Neural crest cell (in vitro differentiated cells): ENCODE measurements at regions not wholly inside any gene's neighbourhood (a gene's known extent, or its start where the extent isn't known, plus 50 kb on each side); places are given as distances from the start of the nearest gene placed in this dataset.

ENCODE experiments used
- DNase-seq: peaks from one replicate; pipeline ENCODE4 v3.0.0; 2021; ENCODE audit warnings: low read depth, mixed read lengths, low spot score
- H3K27ac Mint-ChIP-seq: one replicate; pipeline ENCODE4 v1.8.0; 2021; ENCODE audit warnings: mild to moderate bottlenecking, mixed read lengths; ENCODE audit not compliant: unreplicated experiment
- H3K27me3 Mint-ChIP-seq: 2 replicates; pipeline ENCODE4 v1.8.0; 2021; ENCODE audit warnings: low read depth, mild to moderate bottlenecking, mixed read lengths
- H3K36me3 Mint-ChIP-seq: 2 replicates; pipeline ENCODE4 v1.8.0; 2021; ENCODE audit warnings: low read depth, mild to moderate bottlenecking, mixed read lengths
- H3K4me1 Mint-ChIP-seq: 2 replicates; pipeline ENCODE4 v1.8.0; 2021; ENCODE audit warnings: mixed read lengths
- H3K4me3 Mint-ChIP-seq: one replicate; pipeline ENCODE4 v1.8.0; 2021; ENCODE audit warnings: mild to moderate bottlenecking, mixed read lengths
- H3K9me3 Mint-ChIP-seq: 2 replicates; pipeline ENCODE4 v1.8.0; 2021; ENCODE audit warnings: mixed read lengths
- CTCF ChIP-seq: fragments of 200-600 bp; sonication (generic); conservative IDR thresholded peaks from 2 replicates; pipeline ENCODE4 v1.5.0; 2021; ENCODE audit warnings: antibody characterized with exemption, mild to moderate bottlenecking

DNA sequence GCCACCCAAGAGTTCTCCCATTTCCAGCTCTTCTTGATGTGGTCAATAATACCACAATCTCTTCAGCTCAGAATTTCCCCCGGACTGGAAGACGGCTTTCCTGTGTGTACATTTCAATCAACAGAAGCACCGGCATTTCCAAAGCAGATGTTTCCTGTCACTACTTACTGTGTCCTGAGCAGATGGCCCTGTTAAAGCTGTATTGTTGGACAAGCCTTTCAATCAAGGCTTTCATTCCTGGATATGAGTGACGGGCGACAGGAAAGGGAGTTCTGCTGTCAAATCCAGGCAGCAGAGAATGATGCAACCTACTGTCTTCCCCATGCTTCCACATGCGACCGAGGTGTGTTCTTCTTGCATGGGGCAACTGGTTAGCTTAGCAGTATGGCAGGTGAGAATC lies 76.4 kb upstream of the CCDC60 start:
- H3K4me3 Mint-ChIP-seq = no peak overlapping the region
- H3K9me3 Mint-ChIP-seq = peaks cover 2% of the 10 kb centered on the region
- no peak overlapping the region for H3K27ac Mint-ChIP-seq
- TF ChIP-seq CTCF = no peak
- no peaks in the 10 kb centered on the region for H3K36me3 Mint-ChIP-seq
- no peak for DNase-seq
- peaks cover 2% of the 10 kb centered on the region for H3K27me3 Mint-ChIP-seq
- peaks cover 16% of the 10 kb centered on the region for H3K4me1 Mint-ChIP-seq

DNA sequence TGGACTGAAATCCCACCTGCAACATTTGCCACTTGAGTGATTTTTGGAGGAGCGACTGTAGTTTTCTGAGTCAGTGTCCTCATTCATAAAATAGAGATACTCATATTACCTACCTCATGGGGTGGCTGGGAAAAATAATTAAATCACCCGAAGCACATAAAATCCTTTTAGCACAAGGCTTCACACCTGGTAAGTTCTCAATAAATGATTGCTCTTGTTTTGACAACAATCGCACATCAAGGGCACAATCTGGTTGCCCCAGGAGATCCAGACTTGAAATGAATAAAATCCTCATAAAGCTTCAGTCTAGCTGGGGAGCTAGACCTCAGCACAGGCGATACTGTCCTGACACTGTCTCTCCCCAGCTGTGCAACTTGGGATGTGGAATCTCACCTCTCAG lies 76.0 kb upstream of the CCDC60 start:
- H3K27ac Mint-ChIP-seq = no peak overlapping the region
- H3K4me3 Mint-ChIP-seq = no peak overlapping the region

DNA sequence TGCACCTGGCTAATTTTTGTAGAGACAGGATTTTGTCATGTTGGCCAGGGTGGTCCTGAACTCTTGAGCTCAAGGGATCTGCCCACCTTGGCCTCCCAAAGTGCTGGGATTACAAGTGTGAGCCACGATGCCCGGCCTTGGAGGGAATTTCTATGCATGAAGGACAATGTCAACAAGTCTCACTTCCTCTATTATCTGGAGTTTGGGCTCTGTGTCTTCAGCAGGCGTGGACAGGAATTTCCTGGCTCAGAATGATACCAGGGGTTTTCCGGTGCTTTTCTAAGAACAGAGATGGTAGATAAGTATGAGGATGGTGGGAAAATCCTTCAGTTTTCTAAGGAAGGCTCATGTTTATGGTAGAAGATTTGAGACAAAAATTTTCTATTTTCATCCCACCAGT lies 75.0 kb upstream of the CCDC60 start:
- H3K9me3 Mint-ChIP-seq = peaks cover 2% of the 10 kb centered on the region
- no peak overlapping the region for H3K27ac Mint-ChIP-seq
- no peak for TF ChIP-seq CTCF
- H3K36me3 Mint-ChIP-seq = no peaks in the 10 kb centered on the region
- no peak for DNase-seq
- peaks cover 2% of the 10 kb centered on the region for H3K27me3 Mint-ChIP-seq
- H3K4me3 Mint-ChIP-seq = no peak overlapping the region
- H3K4me1 Mint-ChIP-seq = peaks cover 22% of the 10 kb centered on the region

More for the DNA sequence above, 76.0 kb upstream of the CCDC60 start:
- Mint-ChIP-seq H3K9me3 (peaks cover 2% of the 10 kb centered on the region), H3K4me1 (peaks cover 20% of the 10 kb centered on the region), H3K27me3 (peaks cover 2% of the 10 kb centered on the region), H3K36me3 (no peaks in the 10 kb centered on the region)
- TF ChIP-seq CTCF = no peak
- no peak for DNase-seq

DNA sequence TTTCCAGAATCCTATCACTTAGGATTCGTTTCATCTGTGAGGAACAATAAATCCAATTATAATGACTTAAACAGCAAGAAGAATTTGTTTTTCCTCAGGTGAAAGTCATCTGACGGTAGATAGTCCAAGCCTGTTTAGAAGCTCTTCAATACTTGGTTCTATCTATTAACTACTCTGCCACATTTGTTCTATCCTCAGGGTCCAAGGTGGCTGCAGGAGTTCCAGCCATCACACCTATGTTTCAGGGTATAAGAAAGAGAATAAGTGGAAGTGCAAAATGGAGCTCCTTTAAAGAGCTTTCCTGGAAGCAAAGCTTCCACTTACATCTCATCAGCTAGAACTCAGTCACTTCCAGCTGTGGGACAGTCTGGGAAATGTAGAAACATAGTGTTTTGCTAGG lies 72.1 kb upstream of the CCDC60 start:
- TF ChIP-seq CTCF = no peak
- no peak overlapping the region for H3K27ac Mint-ChIP-seq
- H3K36me3 Mint-ChIP-seq = peaks cover 3% of the 10 kb centered on the region
- peaks cover 5% of the 10 kb centered on the region for H3K27me3 Mint-ChIP-seq
- peaks cover 22% of the 10 kb centered on the region for H3K4me1 Mint-ChIP-seq
- DNase-seq = no peak
- peaks cover 2% of the 10 kb centered on the region for H3K9me3 Mint-ChIP-seq
- no peak overlapping the region for H3K4me3 Mint-ChIP-seq

DNA sequence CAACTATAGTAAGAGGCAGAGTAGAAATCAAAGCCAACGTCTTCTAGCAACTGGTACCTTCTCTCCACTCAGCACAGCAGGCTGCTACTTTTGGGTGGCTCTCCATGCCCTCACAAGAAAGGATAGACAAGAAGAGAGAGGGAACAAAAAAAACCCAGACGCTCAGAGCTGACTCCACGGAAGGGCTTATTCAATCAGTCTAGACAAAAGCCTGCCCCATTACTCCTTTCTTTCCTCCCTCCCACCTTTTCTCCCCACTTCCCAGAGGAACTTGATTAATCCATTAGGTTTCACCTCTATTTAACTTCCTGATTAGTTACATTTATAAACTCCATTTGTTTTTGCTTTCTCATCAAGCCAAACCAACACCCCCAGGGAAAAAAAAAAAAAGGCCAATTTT lies 71.1 kb upstream of the CCDC60 start:
- Mint-ChIP-seq H3K27me3 (peaks cover 5% of the 10 kb centered on the region), H3K27ac (no peak overlapping the region)

More for the DNA sequence above, 71.1 kb upstream of the CCDC60 start:
- H3K4me1 Mint-ChIP-seq = peaks cover 15% of the 10 kb centered on the region
- peaks cover 2% of the 10 kb centered on the region for H3K9me3 Mint-ChIP-seq
- DNase-seq = no peak
- TF ChIP-seq CTCF = no peak
- no peak overlapping the region for H3K4me3 Mint-ChIP-seq
- H3K36me3 Mint-ChIP-seq = peaks cover 3% of the 10 kb centered on the region
